Progenitor cell of endocrine pancreas (in vitro differentiated cells): ENCODE measurements at regions not wholly inside any gene's neighbourhood (a gene's known extent, or its start where the extent isn't known, plus 50 kb on each side); places are given as distances from the start of the nearest gene placed in this dataset.

ENCODE experiments used
- DNase-seq: peaks from one replicate; pipeline ENCODE4 v3.0.0; 2021; ENCODE audit warnings: low spot score; ENCODE audit not compliant: unreplicated experiment
- H3K27ac Mint-ChIP-seq: 2 replicates; pipeline ENCODE4 v1.8.0; 2021; ENCODE audit warnings: mild to moderate bottlenecking, moderate library complexity, mixed read lengths
- H3K27me3 Mint-ChIP-seq: 2 replicates; pipeline ENCODE4 v1.8.0; 2021; ENCODE audit warnings: mixed read lengths
- H3K36me3 Mint-ChIP-seq: 2 replicates; pipeline ENCODE4 v1.8.0; 2022; ENCODE audit warnings: mixed read lengths; ENCODE audit not compliant: insufficient read depth
- H3K4me1 Mint-ChIP-seq: 2 replicates; pipeline ENCODE4 v1.8.0; 2021; ENCODE audit warnings: low read depth, mixed read lengths
- H3K4me3 Mint-ChIP-seq: 2 replicates; pipeline ENCODE4 v1.8.0; 2021; ENCODE audit warnings: low read depth, mild to moderate bottlenecking, moderate library complexity, mixed read lengths
- H3K9me3 Mint-ChIP-seq: 2 replicates; pipeline ENCODE4 v1.8.0; 2021; ENCODE audit warnings: low read depth, mixed read lengths
- CTCF ChIP-seq: fragments of 200-600 bp; sonication (generic); IDR thresholded peaks from one replicate; pipeline ENCODE4 v1.5.0; 2021; ENCODE audit warnings: antibody characterized with exemption, mild to moderate bottlenecking; ENCODE audit not compliant: unreplicated experiment

- H3K27ac Mint-ChIP-seq = no peak overlapping the region
- DNase-seq = no peak
- H3K36me3 Mint-ChIP-seq = no peaks in the 10 kb centered on the region
- peaks cover 5% of the 10 kb centered on the region for H3K4me1 Mint-ChIP-seq
- TF ChIP-seq CTCF = no peak
- no peak overlapping the region for H3K4me3 Mint-ChIP-seq
- H3K9me3 Mint-ChIP-seq = no peaks in the 10 kb centered on the region
- H3K27me3 Mint-ChIP-seq = no peaks in the 10 kb centered on the region
Measured at GRCh38 chr3:87576752-87577151, 300.4 kb upstream of the POU1F1 start.

- Mint-ChIP-seq H3K9me3 (no peaks in the 10 kb centered on the region), H3K27ac (no peak overlapping the region), H3K27me3 (no peaks in the 10 kb centered on the region), H3K4me3 (no peak overlapping the region), H3K4me1 (no peaks in the 10 kb centered on the region), H3K36me3 (no peaks in the 10 kb centered on the region)
- no peak for TF ChIP-seq CTCF
- no peak for DNase-seq
Measured at GRCh38 chr3:87575550-87575949, 299.2 kb upstream of the POU1F1 start.

- no peak overlapping the region for H3K4me3 Mint-ChIP-seq
- H3K27ac Mint-ChIP-seq = no peak overlapping the region
- no peaks in the 10 kb centered on the region for H3K4me1 Mint-ChIP-seq
- no peak for TF ChIP-seq CTCF
- H3K27me3 Mint-ChIP-seq = no peaks in the 10 kb centered on the region
- H3K36me3 Mint-ChIP-seq = no peaks in the 10 kb centered on the region
- DNase-seq = no peak
- H3K9me3 Mint-ChIP-seq = no peaks in the 10 kb centered on the region
Measured at GRCh38 chr3:87568331-87568730, 291.9 kb upstream of the POU1F1 start.

- Mint-ChIP-seq H3K27ac (no peak overlapping the region), H3K36me3 (no peaks in the 10 kb centered on the region), H3K4me3 (no peak overlapping the region), H3K27me3 (no peaks in the 10 kb centered on the region), H3K4me1 (no peaks in the 10 kb centered on the region), H3K9me3 (no peaks in the 10 kb centered on the region)
- no peak for TF ChIP-seq CTCF
- no peak for DNase-seq
Measured at GRCh38 chr3:87564438-87564837, 288.1 kb upstream of the POU1F1 start.

- Mint-ChIP-seq H3K27me3 (no peaks in the 10 kb centered on the region), H3K9me3 (no peaks in the 10 kb centered on the region), H3K4me3 (no peak overlapping the region), H3K4me1 (no peaks in the 10 kb centered on the region), H3K36me3 (no peaks in the 10 kb centered on the region), H3K27ac (no peak overlapping the region)
- DNase-seq = no peak
- no peak for TF ChIP-seq CTCF
Measured at GRCh38 chr3:87563712-87564111, 287.3 kb upstream of the POU1F1 start.
